ENCODE measurements at regions not wholly inside any gene's neighbourhood (a gene's known extent, or its start where the extent isn't known, plus 50 kb on each side); places are given as distances from the start of the nearest gene placed in this dataset.

- no peak for TF ChIP-seq CTCF (IDR thresholded peaks at IDR 0.05; ENCODE audit: low read depth, low read length, poor library complexity, severe bottlenecking)
- no peak for TF ChIP-seq EZH2phosphoT487 (IDR thresholded peaks at IDR 0.05; ENCODE audit: borderline replicate concordance, low read length)
Measured at GRCh38 chr3:81829937-81830336, 68.5 kb upstream of the GBE1 start.
